WTC11 (cell line): ENCODE measurements at regions not wholly inside any gene's neighbourhood (a gene's known extent, or its start where the extent isn't known, plus 50 kb on each side); places are given as distances from the start of the nearest gene placed in this dataset.

Experiments
- ATF2 ChIP-seq: sonication (generic); formaldehyde crosslinking; IDR thresholded peaks from 2 replicates; pipeline ENCODE4 v1.8.1; 2022; ENCODE audit warnings: low read depth, missing genetic modification reagents, borderline replicate concordance
- CBFB ChIP-seq: sonication (generic); formaldehyde crosslinking; IDR thresholded peaks from 2 replicates; pipeline ENCODE4 v1.8.1; 2022; ENCODE audit warnings: mild to moderate bottlenecking, low read depth, missing genetic modification reagents
- CREM ChIP-seq: sonication (generic); formaldehyde crosslinking; IDR thresholded peaks from 2 replicates; pipeline ENCODE4 v1.8.1; 2022; ENCODE audit warnings: mild to moderate bottlenecking, missing genetic modification reagents, moderate library complexity
- CTCF ChIP-seq: fragments of 200-600 bp; IDR thresholded peaks from 2 replicates; pipeline ENCODE4 v1.8.0; 2022; ENCODE audit warnings: antibody characterized with exemption
- E2F5 ChIP-seq: sonication (generic); formaldehyde crosslinking; IDR thresholded peaks from 2 replicates; pipeline ENCODE4 v1.8.1; 2022; ENCODE audit warnings: mild to moderate bottlenecking, moderate library complexity, missing genetic modification reagents
- NR3C1 ChIP-seq: sonication (generic); formaldehyde crosslinking; conservative IDR thresholded peaks from 2 replicates; pipeline ENCODE4 v1.8.1; 2023; ENCODE audit warnings: low read depth, mild to moderate bottlenecking, missing genetic modification reagents
- SP1 ChIP-seq: sonication (generic); formaldehyde crosslinking; conservative IDR thresholded peaks from 2 replicates; pipeline ENCODE4 v1.8.1; 2022; ENCODE audit warnings: missing genetic modification reagents
- TEAD4 ChIP-seq: sonication (generic); formaldehyde crosslinking; IDR thresholded peaks from 2 replicates; pipeline ENCODE4 v1.8.0; 2022; ENCODE audit warnings: mild to moderate bottlenecking, missing genetic modification reagents
- TF ChIP-seq, protein P1 (sequence below): sonication (generic); formaldehyde crosslinking; IDR thresholded peaks from 2 replicates; pipeline ENCODE4 v1.8.1; 2023; ENCODE audit warnings: mild to moderate bottlenecking, moderate library complexity, missing genetic modification reagents

DNA sequence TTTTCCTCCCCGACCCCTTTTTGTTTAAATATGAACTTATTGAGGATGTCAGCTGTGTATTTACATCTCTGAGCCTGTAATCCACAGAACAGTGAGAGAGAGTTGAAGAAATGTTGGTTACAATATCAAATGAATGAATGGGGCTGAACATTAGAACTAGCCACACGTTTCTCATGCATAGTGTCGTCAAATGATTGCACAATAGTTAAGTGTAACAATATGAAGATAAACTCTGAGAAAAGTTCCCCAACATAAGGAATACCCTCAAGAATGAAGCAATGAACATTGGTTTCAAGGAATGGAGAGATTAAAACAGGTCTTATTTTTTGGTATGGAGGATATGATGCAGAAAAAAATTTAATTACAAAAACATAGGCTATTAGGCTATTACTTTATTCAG is 100.5 kb upstream of the DTNBP1 start:
- TF ChIP-seq CBFB (CRISPR knock-in tag) (no peak), CTCF (no peak), E2F5 (CRISPR knock-in tag) (no peak), SP1 (CRISPR knock-in tag) (no peak), TEAD4 (no peak), ATF2 (CRISPR knock-in tag) (no peak), NR3C1 (no peak), CREM (CRISPR knock-in tag) (no peak)
- TF ChIP-seq, protein P1, sequence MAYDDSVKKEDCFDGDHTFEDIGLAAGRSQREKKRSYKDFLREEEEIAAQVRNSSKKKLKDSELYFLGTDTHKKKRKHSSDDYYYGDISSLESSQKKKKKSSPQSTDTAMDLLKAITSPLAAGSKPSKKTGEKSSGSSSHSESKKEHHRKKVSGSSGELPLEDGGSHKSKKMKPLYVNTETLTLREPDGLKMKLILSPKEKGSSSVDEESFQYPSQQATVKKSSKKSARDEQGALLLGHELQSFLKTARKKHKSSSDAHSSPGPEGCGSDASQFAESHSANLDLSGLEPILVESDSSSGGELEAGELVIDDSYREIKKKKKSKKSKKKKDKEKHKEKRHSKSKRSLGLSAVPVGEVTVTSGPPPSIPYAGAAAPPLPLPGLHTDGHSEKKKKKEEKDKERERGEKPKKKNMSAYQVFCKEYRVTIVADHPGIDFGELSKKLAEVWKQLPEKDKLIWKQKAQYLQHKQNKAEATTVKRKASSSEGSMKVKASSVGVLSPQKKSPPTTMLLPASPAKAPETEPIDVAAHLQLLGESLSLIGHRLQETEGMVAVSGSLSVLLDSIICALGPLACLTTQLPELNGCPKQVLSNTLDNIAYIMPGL = no peak
